Motor neuron (in vitro differentiated cells): ENCODE measurements at regions not wholly inside any gene's neighbourhood (a gene's known extent, or its start where the extent isn't known, plus 50 kb on each side); places are given as distances from the start of the nearest gene placed in this dataset.

Source experiments
- ATAC-seq, 8 experiments: fragments of 200-7000 bp; cut with Tn5 transposase; replicated peaks in 6 of 8; 2 replicates each; pipeline ENCODE4 v1.8.0; 2021; ENCODE audit warnings: mild to moderate bottlenecking in 8 of 8, moderate library complexity in 8 of 8
- H3K27ac ChIP-seq, 2 donors: fragments of 250-450 bp; sonication (Bioruptor Pico); 2 replicates each; pipeline ENCODE4 v1.9.0; 2021; ENCODE audit warnings: antibody characterized with exemption in 2 of 2, mild to moderate bottlenecking in 2 of 2, moderate library complexity in 1 of 2
- H3K4me1 ChIP-seq, 2 donors: fragments of 250-450 bp; sonication (Bioruptor Pico); replicated peaks in 1 of 2; 2 replicates each; pipeline ENCODE4 v1.6.1; 2021; ENCODE audit warnings: antibody characterized with exemption in 2 of 2, mild to moderate bottlenecking in 2 of 2, moderate library complexity in 1 of 2
- H3K4me3 ChIP-seq, 5 donors: fragments of 250-450 bp; sonication (Bioruptor Pico); 2 replicates each; pipeline ENCODE4 v1.9.0; 2021; ENCODE audit warnings: antibody characterized with exemption in 5 of 5, mild to moderate bottlenecking in 5 of 5, moderate library complexity in 4 of 5
- WGBS, 10 experiments: fragments of 450-650 bp; shearing (Covaris generic); methylation state at CpG; one replicate each; pipeline ENCODE4 v1.0.0; 2022; 5-methylcytosine and 5-hydroxymethylcytosine counted together
- in situ Hi-C, 9 experiments: fragments of 400-800 bp; cut with MboI; loops; one replicate each; pipeline ENCODE4 v1.15.0; 2021; ENCODE audit warnings: low sequenced_read_pairs in 9 of 9, low pct_unique_long_range_greater_than_20kb in 2 of 9; ENCODE audit not compliant: unreplicated experiment in 9 of 9

DNA sequence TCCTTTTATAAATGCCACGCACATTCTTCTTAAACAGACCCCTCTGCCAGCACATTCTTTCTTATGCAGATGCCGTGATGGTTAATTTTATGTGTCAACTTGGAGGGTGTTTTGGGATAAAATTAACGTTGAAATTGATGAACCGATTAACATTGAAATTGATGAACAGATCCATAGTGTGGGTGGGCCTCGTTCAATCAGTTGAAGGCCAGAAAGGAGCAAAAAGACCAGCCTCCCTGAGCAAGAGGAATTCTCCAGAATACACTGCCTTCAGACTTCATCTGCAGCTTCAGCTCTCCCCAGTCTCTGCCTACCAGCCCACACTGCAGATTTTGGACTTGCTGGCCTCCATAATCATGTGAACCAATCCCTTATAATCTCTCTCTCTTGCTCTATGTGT is 233.6 kb upstream of the BCOR start:
- in situ Hi-C loops, result no loop called here
- Histone ChIP-seq H3K4me1 (no peaks in the 10 kb centered on the region), H3K27ac (no peak overlapping the region), H3K4me3 (no peak overlapping the region)
- WGBS, 10 experiments, result 0 to 63% (median 7%) methylated on average over 1 to 4 of the region's 5 CpGs; no CpG with 5 or more reads in 6 of the 10 experiments
- no peak for ATAC-seq

DNA sequence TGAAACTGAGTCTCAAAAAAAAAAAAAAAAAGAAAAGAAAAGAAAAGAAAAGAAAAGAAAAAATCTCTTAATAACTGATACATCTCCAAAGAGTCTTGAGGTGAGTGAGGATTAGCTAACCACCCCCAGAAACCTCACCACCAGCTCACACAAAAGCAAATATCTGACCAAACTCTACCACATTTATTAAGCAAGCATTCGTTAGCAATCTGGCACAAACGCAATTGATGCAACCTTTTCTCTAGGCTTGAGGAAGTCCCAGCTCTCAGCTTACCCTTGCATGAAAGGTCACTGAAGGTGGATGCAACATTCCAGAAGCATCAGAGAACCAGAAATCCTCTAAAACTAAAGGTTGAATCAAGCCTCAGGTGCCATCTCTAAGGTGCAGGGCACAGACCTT is 231.9 kb upstream of the BCOR start:
- no peak for ATAC-seq

DNA sequence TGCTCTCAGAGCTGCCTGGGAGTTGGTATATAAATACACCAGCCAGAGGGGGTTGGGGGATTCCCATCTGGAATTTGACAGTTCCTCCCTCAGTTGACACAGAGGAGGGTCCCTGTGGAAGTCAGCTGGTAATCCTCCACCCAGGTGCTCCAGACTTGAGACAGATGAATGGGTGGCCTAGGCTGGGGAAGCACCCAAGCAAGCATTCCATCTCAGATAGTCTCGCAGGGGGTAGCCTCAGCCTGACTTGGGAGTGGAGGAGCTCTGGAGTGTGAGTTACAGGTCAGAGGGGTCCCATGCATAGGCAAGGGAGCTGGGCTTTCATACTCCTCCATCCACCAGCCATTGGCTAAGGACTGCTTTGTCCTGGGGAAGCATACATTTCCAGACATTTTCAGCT is 229.3 kb upstream of the BCOR start:
- Histone ChIP-seq H3K4me1 (no peaks in the 10 kb centered on the region), H3K4me3 (no peak overlapping the region), H3K27ac (no peak overlapping the region)
- no peak for ATAC-seq
- in situ Hi-C loops, result no loop called here
- WGBS, 10 experiments, result 60% methylated on average over 1 of the region's 1 CpG; no CpG with 5 or more reads in 9 of the 10 experiments

More for the DNA sequence above, 231.9 kb upstream of the BCOR start:
- H3K4me1 ChIP-seq, result no peaks in the 10 kb centered on the region
- in situ Hi-C loops, result no loop called here
- WGBS, 10 experiments, result 58 to 90% (median 81%) methylated on average over 1 to 2 of the region's 2 CpGs; no CpG with 5 or more reads in 6 of the 10 experiments
- H3K4me3 ChIP-seq, result no peak overlapping the region
- no peak overlapping the region for H3K27ac ChIP-seq

DNA sequence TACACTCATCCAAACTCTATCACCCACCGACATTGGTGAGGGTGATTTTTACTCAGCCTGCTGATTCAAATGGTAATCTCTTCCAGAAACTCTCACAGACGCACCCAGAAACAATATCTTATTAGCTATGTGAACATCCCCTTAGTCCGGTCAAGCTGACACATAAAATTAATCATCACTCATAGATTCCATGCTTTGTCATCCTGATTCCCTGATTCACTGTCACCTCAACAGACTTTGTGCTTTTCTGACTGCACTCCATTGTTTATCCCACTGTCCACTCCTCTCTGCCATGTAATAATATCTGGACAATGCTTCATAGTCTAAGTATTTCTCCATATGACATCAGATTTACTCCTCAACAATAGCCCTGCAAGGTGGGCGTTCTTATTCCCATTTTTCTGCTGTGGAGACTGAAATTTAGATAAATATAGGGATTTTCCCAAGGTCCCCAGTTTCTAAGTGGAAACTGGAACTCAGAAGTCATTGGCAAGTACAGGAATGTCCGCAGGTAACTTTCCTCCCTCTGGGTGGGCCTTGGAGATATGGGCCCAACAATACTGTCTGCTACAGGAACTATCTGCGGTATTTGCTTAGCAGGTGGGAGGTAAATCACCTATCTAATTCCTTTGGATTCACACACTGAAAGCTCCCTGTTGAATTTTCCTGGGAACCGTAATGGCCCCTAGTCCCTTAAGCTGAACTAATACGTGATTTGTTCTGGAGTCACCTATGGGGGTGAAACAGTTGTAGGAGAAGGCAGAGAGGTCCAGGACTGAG is 228.6 kb upstream of the BCOR start:
- H3K4me1 ChIP-seq, result no peaks in the 10 kb centered on the region
- H3K4me3 ChIP-seq, result no peak overlapping the region
- ATAC-seq, result no peak
- H3K27ac ChIP-seq, result no peak overlapping the region
- 3 to 100% (median 70%) methylated on average over 2 to 6 of the region's 8 CpGs; no CpG with 5 or more reads in 5 of the 10 experiments for WGBS, 10 experiments
- in situ Hi-C loops, result no loop called here

DNA sequence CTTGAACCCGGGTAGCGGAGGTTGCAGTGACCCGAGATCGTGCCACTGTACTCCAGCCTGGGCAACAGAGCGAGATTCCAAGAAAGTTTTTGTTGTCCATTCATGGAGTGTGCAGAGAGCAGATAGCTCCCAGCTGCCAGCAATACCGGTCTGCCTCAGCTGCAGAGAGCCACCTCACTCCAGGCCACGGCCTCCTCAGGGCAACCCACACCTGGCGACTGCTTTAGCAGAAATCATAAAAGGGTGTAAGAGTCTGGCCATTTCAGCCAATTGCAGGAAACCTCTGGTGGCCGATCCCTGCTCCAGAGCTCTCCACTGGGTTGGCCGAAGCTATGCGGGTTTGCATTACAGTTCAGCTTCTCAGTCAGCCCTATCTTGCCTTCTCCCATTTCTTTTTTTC is 227.4 kb upstream of the BCOR start:
- no peak for ATAC-seq
- in situ Hi-C loops, result no loop called here
- WGBS, 10 experiments, result 61% methylated on average over 4 of the region's 11 CpGs; no CpG with 5 or more reads in 9 of the 10 experiments
- Histone ChIP-seq H3K4me3 (no peak overlapping the region), H3K4me1 (no peaks in the 10 kb centered on the region), H3K27ac (no peak overlapping the region)

DNA sequence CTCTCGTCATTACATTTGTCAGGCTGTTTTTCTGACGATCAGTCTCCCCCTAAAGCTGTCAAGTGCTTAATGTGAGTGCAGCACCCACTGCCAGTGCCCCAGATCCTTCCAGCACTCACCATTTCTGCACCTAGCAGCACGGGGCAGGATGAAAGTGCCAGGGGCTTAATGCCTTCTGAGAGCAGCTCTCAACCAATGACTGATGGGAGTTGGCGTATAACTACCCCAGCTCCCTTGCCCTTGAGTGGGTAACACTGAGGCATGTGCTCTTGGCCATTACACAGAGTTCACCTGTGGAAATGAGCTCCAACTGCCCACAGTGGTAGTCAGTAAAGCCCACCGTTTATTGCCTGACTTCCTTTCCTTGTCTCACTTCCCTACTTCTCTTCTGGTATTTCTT is 226.2 kb upstream of the BCOR start:
- H3K27ac ChIP-seq, result no peak overlapping the region
- WGBS, 10 experiments, result 10 to 72% methylated on average over 2 to 3 of the region's 5 CpGs; no CpG with 5 or more reads in 8 of the 10 experiments
- in situ Hi-C loops, result no loop called here

DNA sequence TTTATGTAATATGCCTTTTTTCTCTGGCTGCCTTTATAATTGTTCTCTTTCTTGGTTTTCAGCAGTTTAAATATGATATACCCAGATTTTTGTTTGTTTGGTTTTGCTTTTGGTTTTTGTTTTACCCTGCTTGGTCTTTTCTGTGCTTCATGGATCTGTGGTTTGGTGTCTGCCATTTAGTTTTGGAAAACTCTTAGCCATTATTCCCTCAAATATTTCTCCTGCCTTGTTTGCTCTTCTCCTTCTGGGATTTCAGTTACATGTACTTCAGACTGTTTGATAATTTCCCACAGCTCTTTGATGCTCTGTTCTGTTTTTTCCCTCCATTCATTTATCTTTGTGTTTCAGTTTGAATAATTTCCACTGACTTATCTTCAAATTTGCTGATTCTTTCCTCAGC is 223.1 kb upstream of the BCOR start:
- H3K4me3 ChIP-seq, result no peak overlapping the region
- no peak for ATAC-seq
- in situ Hi-C loops, result no loop called here
- no peaks in the 10 kb centered on the region for H3K4me1 ChIP-seq
- H3K27ac ChIP-seq, result no peak overlapping the region

More for the DNA sequence above, 226.2 kb upstream of the BCOR start:
- Histone ChIP-seq H3K4me3 (no peak overlapping the region), H3K4me1 (no peaks in the 10 kb centered on the region)
- ATAC-seq, result no peak

DNA sequence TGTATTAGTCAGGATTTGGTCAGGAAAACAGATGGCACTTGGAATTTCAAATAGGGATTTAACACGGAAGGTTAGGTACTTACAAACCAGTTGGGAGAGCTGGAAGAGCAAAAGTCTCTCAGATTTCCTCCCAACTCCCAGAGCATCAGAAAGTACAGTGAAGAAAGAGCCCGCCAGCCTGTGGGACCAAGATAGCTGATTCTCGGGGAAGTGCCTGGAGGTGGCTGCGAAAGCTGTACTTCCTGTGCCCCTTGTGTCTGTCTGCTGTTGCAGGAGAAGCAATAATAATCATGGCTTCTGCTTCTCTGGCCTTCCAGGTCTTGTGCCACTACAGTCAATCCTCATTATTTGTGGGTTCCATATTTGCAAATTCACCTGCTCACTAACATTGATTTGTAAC is 221.0 kb upstream of the BCOR start:
- no peak overlapping the region for H3K27ac ChIP-seq
- H3K4me1 ChIP-seq, result no peaks in the 10 kb centered on the region
- WGBS, 10 experiments, result 20 to 63% (median 20%) methylated on average over 1 to 3 of the region's 4 CpGs; no CpG with 5 or more reads in 7 of the 10 experiments
- in situ Hi-C loops, result no loop called here
- H3K4me3 ChIP-seq, result no peak overlapping the region
- no peak for ATAC-seq

DNA sequence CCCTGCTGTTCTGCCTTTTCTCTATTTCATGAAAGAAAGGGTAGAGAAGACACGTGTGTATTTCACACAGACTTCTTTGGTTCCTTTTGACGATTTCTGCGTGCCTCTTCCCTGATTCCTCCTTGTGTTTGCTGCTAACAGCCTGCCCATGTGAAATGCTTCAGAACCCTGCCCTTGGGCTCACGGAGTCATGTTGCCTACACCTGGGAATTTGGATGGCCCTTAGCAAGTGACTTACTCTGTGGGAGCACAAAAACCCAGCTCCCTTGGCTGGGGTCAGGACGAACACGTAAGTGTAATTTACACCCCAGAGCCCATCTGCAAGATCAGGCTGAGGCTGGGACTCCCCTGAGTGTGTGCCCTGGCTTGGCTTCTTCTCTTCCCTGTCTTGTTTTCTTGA is 220.3 kb upstream of the BCOR start:
- 56 to 80% (median 61%) methylated on average over 2 to 6 of the region's 6 CpGs; no CpG with 5 or more reads in 7 of the 10 experiments for WGBS, 10 experiments
- in situ Hi-C loops, result no loop called here

DNA sequence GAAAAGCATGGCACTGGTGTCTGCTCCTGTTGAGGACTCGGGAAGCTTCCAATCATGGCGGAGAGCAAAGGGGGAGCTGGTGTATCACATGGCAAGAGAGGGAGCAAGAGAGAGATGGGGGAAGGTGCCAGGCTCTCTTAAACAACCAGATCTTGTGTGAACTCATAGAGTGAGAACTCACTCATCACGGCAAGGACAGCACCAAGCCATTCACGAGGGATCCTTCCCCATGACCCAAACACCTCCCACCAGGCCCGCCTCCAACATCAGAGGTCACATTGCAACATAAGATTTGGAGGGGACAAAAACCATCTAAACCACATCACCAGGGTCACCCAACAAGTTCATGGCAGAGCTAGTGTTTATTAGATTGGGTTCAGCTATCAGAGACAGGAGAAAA is 218.7 kb upstream of the BCOR start:
- Histone ChIP-seq H3K4me1 (no peaks in the 10 kb centered on the region), H3K27ac (no peak overlapping the region), H3K4me3 (no peak overlapping the region)
- 7 to 100% (median 83%) methylated on average over 1 to 2 of the region's 5 CpGs; no CpG with 5 or more reads in 7 of the 10 experiments for WGBS, 10 experiments
- no peak for ATAC-seq
- in situ Hi-C loops, result no loop called here

More for the DNA sequence above, 220.3 kb upstream of the BCOR start:
- no peak overlapping the region for H3K27ac ChIP-seq
- no peak for ATAC-seq
- no peaks in the 10 kb centered on the region for H3K4me1 ChIP-seq
- no peak overlapping the region for H3K4me3 ChIP-seq

DNA sequence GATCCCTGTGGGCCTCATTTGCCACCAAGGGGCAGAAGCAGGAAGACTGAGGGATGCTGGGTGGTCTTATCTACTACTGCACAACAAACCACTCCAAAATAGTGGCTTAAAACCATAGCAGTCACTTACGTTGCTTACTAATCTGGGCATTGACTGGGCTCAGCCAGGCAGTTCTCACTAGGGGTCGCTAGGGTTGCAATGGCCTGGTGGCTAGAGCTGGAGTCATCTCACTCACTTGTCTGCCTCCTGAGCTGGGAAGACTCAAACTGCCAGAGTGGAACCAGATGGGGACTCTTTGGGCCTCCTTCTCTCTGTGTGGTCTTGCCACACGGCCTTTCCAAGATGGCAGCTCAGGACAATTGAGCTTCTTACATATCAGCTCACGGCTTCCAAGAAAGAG is 216.3 kb upstream of the BCOR start:
- Histone ChIP-seq H3K4me1 (no peaks in the 10 kb centered on the region), H3K27ac (no peak overlapping the region), H3K4me3 (no peak overlapping the region)
- 100% methylated on average over 1 of the region's 4 CpGs; no CpG with 5 or more reads in 9 of the 10 experiments for WGBS, 10 experiments
- in situ Hi-C loops, result no loop called here
- no peak for ATAC-seq

DNA sequence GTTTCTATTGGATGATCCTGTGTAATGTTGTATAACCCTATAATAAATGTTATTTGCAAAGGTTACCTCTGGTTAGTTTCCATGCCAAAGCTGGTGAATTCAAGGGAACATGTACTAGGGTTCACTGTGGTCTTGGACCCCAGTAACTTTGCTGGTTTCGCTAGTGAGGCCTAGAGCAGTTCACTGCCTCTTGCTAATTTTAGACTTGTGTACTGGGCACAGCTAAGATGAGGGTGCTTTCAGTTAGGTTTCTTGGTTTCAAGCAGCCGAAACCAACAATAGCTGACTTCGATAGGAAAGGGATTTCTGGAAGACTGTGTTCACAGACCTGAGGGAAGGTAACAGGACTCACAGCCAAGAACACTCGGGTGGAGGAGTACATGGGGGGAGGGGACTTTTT is 215.5 kb upstream of the BCOR start:
- no peak for ATAC-seq
- H3K27ac ChIP-seq, result no peak overlapping the region
- no peaks in the 10 kb centered on the region for H3K4me1 ChIP-seq
- H3K4me3 ChIP-seq, result no peak overlapping the region
- in situ Hi-C loops, result no loop called here
- WGBS, 10 experiments, result 100% methylated on average over 1 of the region's 4 CpGs; no CpG with 5 or more reads in 9 of the 10 experiments

DNA sequence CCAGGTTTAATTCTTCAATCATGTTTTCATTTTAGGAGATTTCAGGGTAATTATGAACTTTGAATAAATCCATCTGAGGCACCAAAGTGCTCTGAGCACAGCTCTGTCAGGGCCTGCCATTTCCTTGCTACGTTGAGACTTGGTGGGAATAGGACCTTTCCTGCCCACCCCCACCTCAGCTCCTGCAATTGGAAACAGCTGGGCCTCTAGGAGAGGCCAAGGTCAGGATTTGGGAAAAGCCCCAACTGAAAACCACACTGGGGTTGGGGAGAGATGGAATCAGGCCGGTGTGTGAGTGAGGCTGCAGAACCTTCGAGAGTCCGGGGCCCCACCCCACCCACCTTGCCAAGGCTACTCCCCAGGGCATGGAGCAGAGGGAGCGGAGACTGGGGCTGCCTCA is 212.7 kb upstream of the BCOR start:
- no peak overlapping the region for H3K4me3 ChIP-seq
- no peaks in the 10 kb centered on the region for H3K4me1 ChIP-seq
- WGBS, 10 experiments, result no CpG with 5 or more reads among the region's 5 CpGs
- ATAC-seq, result no peak
- in situ Hi-C loops, result no loop called here
- no peak overlapping the region for H3K27ac ChIP-seq

DNA sequence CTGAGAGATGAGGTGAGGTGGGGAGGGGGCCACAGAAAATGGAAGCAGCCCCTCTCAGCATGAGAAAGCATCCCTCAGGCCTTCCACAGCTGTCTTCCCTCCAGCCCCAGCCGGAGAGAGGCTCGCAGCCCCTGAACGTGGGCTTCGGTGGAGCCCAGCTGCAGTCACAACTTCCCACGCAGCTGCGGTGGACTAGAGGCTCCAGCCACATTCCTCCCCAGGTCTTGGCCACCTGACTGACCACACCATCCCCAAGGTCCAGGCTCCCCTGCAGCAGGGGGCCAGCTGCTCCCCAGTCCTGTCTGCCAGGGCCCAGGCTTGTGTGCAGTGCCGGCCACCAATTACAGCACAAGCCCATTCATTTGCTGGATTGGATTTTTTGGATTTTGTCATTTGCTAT is 212.3 kb upstream of the BCOR start:
- in situ Hi-C loops, result no loop called here
- WGBS, 10 experiments, result no CpG with 5 or more reads among the region's 7 CpGs
- Histone ChIP-seq H3K4me1 (no peaks in the 10 kb centered on the region), H3K4me3 (no peak overlapping the region), H3K27ac (no peak overlapping the region)
- ATAC-seq, result no peak
